GM19025 (cell line): ENCODE measurements at regions not wholly inside any gene's neighbourhood (a gene's known extent, or its start where the extent isn't known, plus 50 kb on each side); places are given as distances from the start of the nearest gene placed in this dataset.

Experiments
- ATAC-seq: cut with Tn5 transposase; IDR thresholded peaks from one replicate; pipeline ENCODE4 v1.9.1; 2021; ENCODE audit warnings: mild to moderate bottlenecking, low read depth, moderate library complexity; ENCODE audit not compliant: unreplicated experiment

DNA sequence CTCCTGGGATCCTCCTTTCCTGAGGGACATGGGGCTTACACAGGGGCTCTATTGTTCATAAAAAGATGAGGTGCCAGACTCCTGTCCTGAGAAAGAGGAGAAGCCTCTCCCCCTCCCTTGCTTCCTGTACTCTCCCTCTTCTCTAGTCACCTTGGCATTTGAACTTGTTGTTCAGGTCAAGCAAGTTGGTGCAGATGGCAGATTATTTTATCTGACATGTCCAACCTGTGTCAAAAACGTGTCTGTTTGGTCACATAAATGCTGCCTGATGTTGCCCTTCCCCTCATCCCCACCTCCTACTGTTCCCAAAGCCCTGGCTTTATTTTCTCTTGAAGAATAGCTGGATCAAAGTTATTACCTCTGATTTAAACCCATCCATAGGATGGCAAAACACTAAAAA, 154.8 kb downstream of the TMX1 start:
- ATAC-seq: no peak

DNA sequence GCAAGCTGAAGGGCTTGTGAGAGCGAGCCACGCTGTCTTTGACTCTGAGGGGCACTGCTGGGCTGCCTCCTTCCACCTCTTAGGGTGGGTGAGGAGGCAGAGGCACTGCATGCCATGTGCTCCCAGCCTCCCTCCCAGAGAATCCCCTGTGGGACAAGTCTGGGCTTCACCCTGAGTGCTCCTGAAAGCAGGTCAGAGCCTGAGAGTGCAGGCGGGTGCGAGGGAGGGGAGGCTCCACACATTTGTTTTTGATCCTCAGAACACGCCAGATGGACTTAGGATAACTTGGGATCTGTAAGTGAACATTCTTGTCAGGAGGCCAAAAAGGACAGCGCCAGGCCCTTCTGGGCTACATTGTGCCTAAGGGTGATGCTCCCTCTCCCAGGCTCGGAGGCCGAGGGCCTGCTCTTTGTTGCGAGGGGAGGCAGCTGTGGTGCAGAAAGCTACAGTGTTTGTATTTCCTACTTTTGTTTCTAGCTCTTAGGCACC, 155.4 kb downstream of the TMX1 start:
- ATAC-seq: no peak

DNA sequence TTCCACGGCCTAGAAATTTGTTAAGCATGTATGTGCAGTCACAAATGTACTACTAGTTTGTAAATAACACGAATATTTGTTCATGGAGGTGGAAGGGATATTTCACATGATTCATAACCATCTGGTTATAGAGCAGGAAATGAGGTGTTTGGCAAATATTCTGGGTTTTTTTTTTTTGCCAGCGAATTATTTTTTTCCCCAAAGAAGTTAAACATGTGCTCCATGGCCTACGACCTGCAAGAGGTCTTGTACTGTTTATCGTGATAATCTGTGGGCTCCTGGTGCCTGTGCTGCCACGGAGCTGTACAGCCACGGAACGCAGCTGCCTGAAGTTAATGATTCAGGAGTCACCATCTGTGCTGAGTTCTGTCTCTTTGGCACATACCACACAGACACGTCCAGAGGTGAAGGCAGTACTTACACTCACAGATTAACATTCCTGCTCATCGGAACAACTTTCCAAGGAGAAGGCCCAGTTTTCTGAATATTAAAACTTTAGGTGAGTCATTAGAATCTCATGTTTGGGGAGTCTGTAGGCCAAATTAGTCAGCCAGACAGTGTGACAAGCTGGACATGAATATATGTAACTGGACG, 156.3 kb downstream of the TMX1 start:
- ATAC-seq: no peak

DNA sequence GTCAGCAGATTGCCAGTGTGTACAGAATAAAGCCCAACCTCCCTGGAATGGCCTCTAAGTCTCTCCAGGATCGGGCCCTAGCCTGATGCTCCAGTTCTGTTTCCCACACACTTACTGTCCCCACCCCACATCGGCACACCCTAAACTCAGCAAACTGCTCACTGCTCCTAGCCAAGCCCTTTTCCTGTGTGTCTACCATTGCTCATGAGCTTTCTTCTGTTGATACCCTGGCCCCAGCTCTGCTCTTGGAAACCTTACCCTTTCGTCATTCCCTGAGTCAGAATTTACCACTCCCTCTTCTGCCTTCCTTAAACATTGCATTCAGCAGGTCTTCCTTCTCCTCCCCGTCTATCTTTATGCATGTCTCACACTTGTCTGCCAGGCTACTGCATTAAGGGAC, 158.9 kb downstream of the TMX1 start:
- ATAC-seq: no peak

DNA sequence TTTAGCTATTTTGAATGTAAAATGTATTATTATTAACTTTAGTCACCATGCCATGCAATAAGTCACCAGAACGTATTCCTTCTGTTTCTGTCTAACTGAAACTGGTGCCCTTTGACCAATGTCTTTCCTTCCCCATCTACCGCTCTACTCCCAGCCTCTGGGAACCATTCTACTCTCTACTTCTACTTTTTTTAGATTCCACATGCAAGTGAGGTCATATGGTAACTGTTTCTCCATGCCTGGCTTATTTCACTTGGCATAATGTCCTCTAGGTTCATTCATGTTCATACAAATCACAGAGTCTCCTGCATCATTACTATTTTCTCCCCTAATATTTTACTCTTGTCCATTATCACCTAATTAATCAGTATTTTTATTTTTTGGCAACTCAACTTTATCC, 160.1 kb downstream of the TMX1 start:
- ATAC-seq: no peak

DNA sequence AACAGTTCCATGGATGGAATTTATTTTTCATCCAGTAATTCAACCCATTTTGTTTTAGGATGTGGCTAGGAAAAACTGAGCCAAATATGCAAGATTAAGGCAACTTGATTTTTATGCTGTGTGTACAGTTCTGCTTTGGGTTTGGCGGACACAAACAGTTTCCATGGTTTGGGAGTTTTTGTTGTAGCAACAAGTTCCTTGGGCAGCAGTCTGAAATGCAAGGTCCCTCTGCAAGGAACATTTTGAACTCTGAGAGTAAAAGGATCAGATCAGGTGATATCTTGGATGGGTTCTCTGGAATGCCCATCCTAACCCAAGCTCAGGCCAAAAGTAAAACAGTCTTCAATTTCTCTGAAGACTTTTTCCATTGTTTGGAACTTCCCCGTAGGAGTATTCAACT, 161.2 kb downstream of the TMX1 start:
- no peak for ATAC-seq

DNA sequence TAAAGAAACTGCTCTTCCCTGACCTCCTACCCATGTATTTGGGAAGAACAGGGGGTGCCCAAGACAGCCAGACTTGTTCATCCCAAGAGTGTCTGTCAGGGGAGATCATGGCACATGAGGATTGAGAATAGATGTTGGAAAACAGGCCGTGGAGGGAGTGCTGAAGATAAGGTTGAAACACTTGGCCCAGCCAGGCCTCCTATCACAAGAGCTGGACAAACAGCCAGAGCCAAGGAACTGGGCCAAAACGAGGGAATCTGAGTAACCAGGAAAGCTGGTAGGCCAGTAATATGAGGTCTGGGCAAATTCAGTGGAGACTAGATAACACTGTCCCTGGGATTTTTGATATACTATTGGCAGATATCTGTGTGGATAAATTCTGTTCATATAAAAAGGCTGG, 161.7 kb downstream of the TMX1 start:
- ATAC-seq: no peak

DNA sequence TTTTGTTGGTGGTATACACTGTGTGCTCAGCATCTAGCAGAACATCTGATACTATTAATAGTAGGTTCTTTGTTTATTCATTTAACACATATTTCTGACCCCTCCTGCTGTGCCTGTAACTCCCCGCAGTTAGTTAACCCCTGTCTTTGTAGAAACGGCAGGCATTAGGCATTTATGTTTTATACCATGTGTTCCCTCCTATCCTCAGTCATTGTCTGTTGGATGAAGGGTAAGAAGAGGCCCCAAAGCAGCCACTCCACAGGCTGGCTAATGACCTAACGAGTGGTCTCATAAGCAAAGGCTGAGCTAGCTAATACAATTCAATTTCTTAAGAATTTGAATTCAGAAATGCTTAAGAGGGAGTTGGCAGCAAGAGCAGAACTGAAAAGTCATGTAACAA, 170.8 kb downstream of the TMX1 start:
- ATAC-seq: no peak

DNA sequence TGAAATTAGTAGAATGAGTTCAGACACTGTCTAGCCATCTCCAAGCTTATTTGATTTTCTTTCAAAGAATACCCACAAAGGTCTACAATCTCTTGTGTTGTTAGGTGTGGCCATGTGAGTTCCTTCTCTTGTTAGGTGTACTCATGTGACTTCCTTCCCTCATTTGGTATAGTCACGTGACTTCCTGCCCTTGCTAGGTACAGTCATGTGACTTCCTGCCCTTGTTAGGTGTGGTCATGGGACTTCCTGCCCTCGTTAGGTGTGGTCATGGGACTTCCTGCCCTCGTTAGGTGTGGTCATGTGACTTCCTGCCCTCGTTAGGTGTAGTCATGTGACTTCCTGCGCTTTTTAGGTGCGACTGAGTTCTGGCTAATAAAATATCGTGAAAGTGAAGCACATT, 179.6 kb downstream of the TMX1 start:
- ATAC-seq: no peak

DNA sequence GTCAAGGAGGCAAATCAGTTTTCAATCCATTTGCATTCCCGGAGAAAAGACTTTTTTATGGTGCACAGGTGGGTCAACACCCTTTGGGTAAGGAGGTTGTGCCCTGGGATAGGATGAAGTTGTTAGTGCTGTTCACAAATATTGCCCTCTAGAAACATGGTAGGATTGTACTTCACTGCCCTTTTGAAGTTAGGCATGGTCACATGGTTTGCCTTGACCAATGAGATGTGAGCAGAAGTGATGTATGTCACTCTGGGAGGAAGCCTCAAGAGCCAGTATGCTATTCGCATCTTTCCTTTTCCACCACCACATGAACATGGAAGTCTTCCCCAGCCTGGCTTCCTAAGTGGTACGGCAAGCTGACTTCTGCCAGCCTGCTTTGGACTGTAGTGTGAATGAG, 182.7 kb downstream of the TMX1 start:
- no peak for ATAC-seq

DNA sequence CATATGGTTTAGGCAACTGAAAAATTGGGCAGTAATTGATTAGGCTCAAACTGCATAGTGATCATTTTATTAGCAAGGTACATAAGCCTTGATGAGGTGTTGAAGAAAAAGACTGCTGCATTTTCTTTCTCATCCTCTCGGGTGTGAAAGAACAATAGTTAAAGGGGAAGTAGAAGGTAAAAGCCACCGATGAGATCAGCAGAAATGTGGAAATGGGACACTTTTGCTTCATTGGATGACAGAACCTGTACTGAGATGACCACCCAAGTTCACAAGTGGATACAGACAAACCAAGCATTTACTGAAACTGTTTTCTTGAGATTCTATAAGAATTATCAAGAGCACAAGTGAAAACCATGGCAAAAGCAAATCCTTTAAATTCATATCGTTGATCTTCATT, 184.0 kb downstream of the TMX1 start:
- ATAC-seq: no peak

DNA sequence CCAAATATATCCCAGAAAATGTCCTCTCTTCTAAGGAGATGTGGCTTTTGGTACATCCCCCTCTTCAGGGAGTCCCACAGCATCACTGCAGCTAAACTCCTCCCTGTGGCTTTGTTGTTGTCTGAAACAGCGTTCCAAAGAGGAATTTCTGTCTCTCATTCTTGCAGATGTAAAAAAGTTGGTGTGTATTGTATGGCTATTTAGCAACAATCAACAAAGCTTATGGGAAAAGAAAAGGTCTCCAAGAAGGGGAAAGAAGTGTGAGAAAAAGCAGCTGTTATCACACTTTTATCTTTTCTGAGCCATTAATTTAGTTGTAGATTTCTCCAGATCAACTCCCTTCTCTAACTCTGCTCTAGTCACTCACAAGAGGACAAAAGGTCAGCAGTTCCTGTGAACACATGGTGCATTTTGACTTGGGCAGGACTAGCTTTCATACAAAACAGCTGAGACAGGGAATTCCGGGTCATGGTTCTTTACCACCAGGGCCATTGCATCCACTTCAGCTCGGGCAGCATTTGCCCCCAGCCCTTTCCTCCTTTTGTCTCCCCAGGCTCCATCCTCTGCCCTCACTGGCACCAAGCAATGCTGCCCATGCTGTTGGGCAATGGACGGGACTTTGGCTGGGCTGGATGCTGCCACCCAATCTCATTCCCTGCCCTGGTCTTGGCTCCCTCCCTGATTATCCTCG, 184.7 kb downstream of the TMX1 start:
- no peak for ATAC-seq

DNA sequence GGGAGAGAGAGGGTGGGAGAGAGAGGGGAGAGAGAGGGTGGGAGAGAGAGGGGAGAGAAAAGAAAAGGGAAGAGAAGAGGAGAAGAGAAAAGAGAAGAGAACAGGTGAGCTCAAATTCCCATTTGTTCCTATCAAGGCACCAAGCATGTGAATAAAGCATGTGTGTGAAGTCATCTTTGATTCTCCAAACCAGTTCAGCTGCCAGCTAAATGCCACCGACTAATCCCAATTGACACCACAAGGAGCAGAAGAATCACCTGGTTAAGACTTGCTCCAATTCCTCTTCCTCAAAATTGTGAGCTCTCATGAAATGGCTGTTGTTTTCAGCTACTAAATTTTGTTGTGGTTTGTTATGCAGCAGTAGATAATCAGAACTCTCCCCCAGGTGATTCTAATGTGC, 188.9 kb downstream of the TMX1 start:
- ATAC-seq: no peak

DNA sequence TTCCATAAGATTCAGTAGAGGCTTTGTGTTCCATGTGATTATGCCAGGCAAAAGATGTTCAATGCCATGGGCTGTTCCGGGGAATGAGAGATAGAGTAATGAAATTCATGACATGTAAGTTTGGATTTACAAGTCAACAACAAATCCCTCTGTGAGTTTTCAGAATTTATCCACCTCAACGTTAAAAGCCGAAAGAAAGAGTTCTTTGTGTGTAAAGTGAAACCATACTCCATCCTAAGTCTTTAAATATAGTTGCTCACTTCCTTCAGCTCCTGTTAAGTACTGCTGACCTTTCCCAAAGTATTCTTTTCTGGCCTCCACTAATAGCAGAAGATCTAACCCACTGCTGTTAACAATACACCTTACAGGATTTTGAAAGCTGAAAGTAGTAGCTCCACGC, 190.0 kb downstream of the TMX1 start:
- no peak for ATAC-seq

DNA sequence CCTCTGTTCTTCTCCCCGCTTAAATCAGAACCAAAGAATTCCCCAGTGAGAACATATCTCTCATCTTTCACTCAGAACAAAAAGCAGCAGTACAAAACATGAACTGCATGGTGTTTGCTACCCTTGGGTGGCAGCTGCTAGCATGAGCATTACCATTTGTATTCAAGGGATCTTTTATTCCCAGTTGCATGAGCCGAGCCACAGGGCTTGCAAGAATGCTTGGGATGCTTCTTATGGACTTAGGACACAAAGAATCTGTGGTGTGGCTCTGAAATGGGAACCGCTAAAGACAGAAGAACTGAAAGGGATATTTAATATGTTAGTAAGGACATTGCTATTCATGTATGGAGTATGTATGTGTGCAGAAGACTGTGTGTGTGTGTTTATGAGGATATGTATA, 190.6 kb downstream of the TMX1 start:
- ATAC-seq: no peak

DNA sequence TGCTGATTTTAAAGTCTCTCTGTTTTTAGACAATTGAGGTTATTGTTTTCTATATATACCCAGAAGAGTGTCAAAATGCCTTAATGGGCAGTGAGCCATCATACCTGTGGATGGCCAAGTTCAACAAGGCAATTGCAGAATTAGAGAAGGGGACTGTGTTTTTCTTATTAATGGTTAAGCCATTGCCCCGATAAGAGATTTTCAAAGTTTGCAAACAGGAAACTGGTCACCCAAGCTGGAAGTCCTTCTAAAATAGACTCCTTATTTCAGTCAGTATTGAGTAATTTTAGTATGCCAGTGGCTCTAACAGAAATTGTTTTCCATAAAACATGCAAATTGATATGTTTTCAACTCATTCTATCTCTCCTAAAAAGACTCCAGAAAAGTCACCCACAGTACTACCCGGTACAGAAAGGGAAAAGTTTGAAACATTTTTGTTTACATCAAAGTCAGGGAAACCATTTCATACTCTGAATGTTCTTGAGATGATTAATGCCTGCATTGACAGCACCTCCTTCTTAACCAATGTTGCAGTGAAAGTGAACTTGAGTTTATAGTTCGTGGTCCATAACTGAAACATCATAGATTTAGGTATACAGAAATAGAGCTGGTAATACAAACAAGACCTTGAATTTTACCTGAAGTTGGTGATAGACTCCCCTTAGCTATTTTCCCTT, 191.1 kb downstream of the TMX1 start:
- no peak for ATAC-seq

DNA sequence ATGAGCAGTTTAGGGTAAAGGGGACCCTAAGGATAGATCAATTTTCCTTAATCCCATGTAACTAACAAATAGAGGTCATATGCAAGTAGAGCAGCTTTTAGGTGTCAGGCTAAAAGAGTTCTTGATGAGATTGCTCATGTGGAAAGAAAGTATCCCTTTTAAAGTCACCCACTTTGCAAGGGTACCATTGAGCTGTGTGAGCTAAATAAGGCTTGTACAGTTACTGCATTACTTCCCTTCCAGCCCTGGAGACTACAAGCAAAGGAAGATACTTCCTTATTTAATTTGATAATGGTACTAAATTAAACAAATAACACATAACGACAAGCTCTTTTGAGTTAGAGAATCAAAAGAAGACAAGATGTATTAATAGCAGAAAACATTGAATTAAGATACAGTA, 191.7 kb downstream of the TMX1 start:
- no peak for ATAC-seq

DNA sequence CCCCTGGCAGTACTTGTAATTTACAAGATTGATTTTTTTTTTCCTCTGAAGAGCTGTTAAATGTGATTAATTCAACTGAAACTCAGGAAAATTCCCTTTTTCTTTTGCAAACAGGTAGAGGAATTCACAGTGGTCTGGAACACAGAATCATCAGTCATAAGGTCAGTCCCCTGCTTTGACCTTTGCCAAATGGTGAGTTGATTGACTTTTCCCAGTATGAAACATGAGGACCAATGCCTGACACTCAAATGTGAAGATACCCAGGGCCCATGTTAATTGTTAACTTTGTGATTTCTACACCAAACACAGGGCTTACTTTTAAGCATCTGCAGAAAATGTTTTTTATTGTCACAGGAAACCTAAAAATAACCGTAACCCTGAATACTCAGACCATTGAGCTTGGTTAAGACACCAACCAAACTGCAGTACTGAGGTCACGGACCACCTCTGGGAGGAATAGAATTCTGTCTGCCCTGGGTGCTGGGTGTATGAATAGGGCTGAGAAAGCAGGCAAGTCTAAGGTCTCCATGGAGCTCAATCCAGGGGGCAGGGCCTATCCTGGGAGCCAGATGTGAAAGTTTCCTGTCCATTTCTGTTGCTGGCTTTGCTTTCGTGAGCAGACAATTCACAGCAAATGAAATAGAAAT, 192.4 kb downstream of the TMX1 start:
- ATAC-seq: peak; percentile 37

DNA sequence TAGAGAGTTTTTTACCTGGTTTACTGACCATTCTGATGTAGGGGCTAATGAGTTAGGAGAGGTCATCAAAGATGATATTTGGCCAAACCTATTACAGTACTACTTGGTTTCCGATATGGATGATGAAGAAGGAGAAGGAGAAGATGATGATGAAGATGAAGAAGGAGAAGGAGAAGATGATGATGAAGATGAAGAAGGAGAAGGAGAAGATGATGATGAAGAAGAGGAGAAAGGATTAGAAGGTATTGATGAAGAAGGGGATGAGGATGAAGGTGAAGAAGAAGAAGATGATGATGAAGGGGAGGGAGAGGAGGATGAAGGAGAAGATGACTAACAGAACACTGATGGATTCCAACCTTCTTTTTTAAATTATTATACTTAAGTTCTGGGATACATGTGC, 196.6 kb downstream of the TMX1 start:
- ATAC-seq: no peak

DNA sequence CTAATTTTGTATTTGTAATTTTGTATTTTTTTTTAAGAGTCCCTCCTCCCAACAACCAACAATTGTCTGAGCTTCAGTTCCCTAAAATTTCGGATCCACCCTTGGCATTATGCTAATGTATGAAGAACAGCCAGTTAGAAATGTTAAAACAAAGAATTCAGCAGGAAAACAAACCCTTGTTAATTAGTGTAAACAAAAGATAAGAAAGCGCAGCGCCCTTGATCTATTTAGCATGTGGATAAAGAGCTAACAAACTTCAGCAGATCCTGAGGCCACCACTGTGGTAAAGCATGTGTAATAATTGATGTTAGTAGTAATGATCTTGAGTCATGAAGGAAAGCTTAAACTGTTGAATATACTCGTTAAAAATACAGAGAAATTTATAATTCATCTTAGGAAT, 199.8 kb downstream of the TMX1 start:
- ATAC-seq: no peak

DNA sequence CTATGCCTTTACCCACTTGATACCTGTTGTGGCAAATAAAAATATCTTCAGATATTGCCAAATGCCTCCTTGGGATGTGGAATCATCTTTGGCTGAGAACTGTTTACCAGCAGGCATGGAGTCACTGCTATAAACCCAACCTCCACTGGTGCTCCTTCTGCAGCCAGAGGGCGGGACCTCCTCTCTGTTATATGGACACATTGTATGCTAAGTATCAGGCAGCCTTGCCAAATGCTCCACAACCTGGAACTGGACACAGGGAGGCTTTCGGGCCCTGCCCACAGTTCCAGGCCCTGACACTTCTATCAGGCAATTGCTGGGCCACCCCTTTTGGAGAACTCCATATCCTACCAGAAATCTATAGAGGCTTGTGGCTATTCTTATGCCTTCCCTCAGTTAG, 201.0 kb downstream of the TMX1 start:
- no peak for ATAC-seq
